ENCODE measurements at regions not wholly inside any gene's neighbourhood (a gene's known extent, or its start where the extent isn't known, plus 50 kb on each side); places are given as distances from the start of the nearest gene placed in this dataset.

DNA sequence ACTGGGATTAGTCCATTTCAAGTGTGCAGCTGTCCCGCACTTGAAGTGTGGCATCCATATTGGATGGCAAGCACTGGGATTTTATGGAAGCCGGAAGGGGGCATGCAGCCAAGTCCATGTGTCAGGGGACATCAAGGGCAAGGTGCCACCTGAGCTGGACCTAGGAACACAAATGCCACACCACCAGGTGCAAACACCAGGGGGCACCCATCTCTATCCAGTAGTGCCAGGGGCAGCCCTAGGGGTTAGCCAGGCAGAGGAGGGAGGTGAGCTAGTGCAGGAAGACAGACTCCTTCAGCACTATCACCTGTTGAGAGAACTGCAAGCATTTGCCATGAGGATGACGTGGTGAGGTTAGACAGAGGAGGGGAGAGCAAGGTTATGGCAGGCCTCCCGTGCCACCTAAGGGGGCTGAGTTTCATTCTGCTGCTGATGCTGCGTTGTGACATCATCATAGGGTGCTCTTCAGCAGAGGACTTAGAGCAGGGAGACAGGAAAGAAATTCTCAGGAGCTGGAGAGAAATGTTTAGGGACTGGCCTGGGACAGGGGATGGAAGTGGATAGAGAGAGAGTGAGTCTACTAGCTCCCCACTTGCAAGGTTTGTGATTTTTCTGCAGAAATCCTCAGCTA is 192.6 kb upstream of the SLC24A3 start:
- H3K4me1 ChIP-seq (ENCODE audit: low read length): no peaks in the 10 kb centered on the region
- no peak overlapping the region for H2AFZ ChIP-seq (ENCODE audit: low read depth, low read length)
- no peaks in the 10 kb centered on the region for H3K9me3 ChIP-seq (ENCODE audit: insufficient read depth, low read length)
- no peak for TF ChIP-seq EZH2phosphoT487 (IDR thresholded peaks at IDR 0.05; ENCODE audit: low read depth)
- TF ChIP-seq, protein P1, sequence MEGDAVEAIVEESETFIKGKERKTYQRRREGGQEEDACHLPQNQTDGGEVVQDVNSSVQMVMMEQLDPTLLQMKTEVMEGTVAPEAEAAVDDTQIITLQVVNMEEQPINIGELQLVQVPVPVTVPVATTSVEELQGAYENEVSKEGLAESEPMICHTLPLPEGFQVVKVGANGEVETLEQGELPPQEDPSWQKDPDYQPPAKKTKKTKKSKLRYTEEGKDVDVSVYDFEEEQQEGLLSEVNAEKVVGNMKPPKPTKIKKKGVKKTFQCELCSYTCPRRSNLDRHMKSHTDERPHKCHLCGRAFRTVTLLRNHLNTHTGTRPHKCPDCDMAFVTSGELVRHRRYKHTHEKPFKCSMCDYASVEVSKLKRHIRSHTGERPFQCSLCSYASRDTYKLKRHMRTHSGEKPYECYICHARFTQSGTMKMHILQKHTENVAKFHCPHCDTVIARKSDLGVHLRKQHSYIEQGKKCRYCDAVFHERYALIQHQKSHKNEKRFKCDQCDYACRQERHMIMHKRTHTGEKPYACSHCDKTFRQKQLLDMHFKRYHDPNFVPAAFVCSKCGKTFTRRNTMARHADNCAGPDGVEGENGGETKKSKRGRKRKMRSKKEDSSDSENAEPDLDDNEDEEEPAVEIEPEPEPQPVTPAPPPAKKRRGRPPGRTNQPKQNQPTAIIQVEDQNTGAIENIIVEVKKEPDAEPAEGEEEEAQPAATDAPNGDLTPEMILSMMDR (IDR thresholded peaks at IDR 0.05; ENCODE audit: low read depth, low read length): peak; percentile 33
- no peak overlapping the region for H3K27ac ChIP-seq (ENCODE audit: low read length)
- no peaks in the 10 kb centered on the region for H3K36me3 ChIP-seq (replicated peaks; ENCODE audit: low read depth, low read length)
- no peaks in the 10 kb centered on the region for H4K20me1 ChIP-seq (ENCODE audit: insufficient read depth, low read length)
- no peak overlapping the region for H3K9ac ChIP-seq (ENCODE audit: low read length)
- H3K27me3 ChIP-seq (ENCODE audit: low read depth, low read length): peaks cover 11% of the 10 kb centered on the region
- H3K4me3 ChIP-seq (ENCODE audit: low read length): no peak overlapping the region
- H3K79me2 ChIP-seq (ENCODE audit: low read length): no peaks in the 10 kb centered on the region
- H3K4me2 ChIP-seq (ENCODE audit: low read length): no peak overlapping the region

DNA sequence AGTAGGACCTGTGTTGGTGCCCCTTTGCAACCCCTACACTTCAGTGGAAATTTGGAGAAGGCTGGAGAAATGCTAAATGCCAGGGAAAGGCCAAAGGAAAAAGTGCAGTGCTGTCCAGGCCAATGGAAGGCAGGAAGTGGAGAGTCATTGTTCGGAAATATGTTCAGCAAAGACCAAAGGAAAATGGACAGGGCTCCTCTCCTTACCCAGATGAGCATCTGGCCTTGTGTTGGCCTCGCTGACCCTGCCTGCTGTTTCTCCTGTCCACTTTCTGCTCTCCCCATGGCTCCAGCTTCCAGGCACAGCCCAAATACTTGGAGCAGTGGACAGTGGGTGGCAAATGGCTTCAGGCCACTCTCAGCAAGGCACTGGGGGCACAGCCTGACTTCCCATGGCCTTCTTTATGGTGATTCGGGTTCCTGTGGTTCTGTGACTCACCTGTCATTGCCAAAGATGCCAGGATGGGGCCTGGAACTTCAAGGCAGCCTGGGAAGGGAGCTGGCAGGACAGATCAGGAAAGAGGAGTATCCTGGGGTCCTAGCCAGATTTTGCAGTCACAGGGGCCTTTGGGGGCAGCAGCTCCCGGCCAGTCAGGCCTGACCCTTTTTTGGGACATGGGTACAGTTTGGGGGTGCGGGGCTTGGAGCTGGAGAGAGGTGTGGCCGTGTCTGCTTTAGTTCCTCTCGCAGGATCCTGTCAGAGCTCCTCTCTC is 190.9 kb upstream of the SLC24A3 start:
- peaks cover 11% of the 10 kb centered on the region for H3K27me3 ChIP-seq (ENCODE audit: low read depth, low read length)
- H3K79me2 ChIP-seq (ENCODE audit: low read length): no peaks in the 10 kb centered on the region
- no peaks in the 10 kb centered on the region for H3K36me3 ChIP-seq (replicated peaks; ENCODE audit: low read depth, low read length)
- H4K20me1 ChIP-seq (ENCODE audit: insufficient read depth, low read length): no peaks in the 10 kb centered on the region
- no peaks in the 10 kb centered on the region for H3K9me3 ChIP-seq (ENCODE audit: insufficient read depth, low read length)
- no peak overlapping the region for H3K4me3 ChIP-seq (ENCODE audit: low read length)
- no peak overlapping the region for H3K27ac ChIP-seq (ENCODE audit: low read length)
- peaks cover 12% of the 10 kb centered on the region for H3K4me1 ChIP-seq (ENCODE audit: low read length)
- TF ChIP-seq, protein P1 (IDR thresholded peaks at IDR 0.05; ENCODE audit: low read depth, low read length): no peak
- no peak for TF ChIP-seq EZH2phosphoT487 (IDR thresholded peaks at IDR 0.05; ENCODE audit: low read depth)
- H3K9ac ChIP-seq (ENCODE audit: low read length): no peak overlapping the region
- H2AFZ ChIP-seq (ENCODE audit: low read depth, low read length): no peak overlapping the region
- no peak overlapping the region for H3K4me2 ChIP-seq (ENCODE audit: low read length)

DNA sequence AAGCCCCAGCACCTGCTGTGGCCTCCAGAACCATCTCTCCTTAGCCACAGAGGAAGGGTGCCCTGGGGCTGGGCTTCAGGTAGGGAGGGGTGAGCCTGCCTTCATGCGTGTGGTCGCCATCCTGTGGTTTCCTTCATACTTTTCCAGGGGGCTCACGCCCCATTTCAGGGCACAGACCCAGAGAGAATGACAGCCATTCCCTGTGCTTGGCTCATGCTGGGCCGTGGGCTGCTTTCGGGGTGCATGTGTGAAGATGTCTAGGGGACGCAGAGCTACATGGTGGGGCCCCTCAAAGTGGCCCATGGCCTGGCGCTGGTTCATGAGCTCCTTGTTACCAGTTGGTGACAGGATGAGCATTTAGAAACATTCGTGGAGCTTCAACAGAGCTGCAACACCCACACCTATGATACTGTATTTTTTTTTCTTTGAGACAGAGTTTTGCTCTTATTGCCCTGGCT is 190.3 kb upstream of the SLC24A3 start:
- H3K27me3 ChIP-seq (ENCODE audit: low read depth, low read length): peaks cover 11% of the 10 kb centered on the region
- H3K4me3 ChIP-seq (ENCODE audit: low read length): no peak overlapping the region
- H3K4me1 ChIP-seq (ENCODE audit: low read length): peaks cover 12% of the 10 kb centered on the region
- no peak overlapping the region for H3K9ac ChIP-seq (ENCODE audit: low read length)
- no peaks in the 10 kb centered on the region for H3K79me2 ChIP-seq (ENCODE audit: low read length)
- no peaks in the 10 kb centered on the region for H4K20me1 ChIP-seq (ENCODE audit: insufficient read depth, low read length)
- no peak overlapping the region for H2AFZ ChIP-seq (ENCODE audit: low read depth, low read length)
- no peak for TF ChIP-seq EZH2phosphoT487 (IDR thresholded peaks at IDR 0.05; ENCODE audit: low read depth)
- TF ChIP-seq, protein P1 (IDR thresholded peaks at IDR 0.05; ENCODE audit: low read depth, low read length): no peak
- H3K36me3 ChIP-seq (replicated peaks; ENCODE audit: low read depth, low read length): no peaks in the 10 kb centered on the region
- no peaks in the 10 kb centered on the region for H3K9me3 ChIP-seq (ENCODE audit: insufficient read depth, low read length)
- H3K4me2 ChIP-seq (ENCODE audit: low read length): no peak overlapping the region
- no peak overlapping the region for H3K27ac ChIP-seq (ENCODE audit: low read length)

DNA sequence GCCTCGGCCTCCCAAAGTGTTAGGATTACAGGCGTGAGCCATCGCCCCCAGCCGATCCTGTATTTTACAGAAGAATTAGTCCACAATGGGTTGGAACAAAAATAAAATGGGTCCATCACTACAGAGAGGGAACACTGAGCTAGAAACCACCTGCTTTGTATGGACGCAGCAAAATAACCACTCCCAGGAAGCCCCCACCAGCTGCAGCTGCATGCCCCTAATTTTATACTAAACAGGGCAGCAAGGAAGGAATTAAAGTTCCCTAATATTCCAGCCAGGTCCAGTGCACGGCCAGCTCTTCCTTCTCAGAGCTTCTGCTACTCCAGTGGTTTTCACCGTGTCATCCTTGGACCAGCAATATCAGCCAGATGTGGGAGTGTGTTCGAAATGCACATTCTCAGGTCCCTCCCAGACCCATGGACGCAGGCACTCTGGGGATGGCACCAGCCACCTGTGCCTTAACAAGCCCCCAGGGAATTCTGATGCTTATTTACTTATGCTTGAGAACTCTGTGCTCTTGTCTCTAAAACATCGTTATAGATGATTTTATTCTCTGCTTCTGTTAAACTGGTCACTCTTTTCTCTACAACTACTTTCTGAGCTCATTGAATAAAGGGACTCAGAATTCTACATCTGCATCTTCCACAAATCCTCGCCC is 189.5 kb upstream of the SLC24A3 start:
- no peak overlapping the region for H3K27ac ChIP-seq (ENCODE audit: low read length)
- peaks cover 11% of the 10 kb centered on the region for H3K27me3 ChIP-seq (ENCODE audit: low read depth, low read length)
- no peak overlapping the region for H3K4me2 ChIP-seq (ENCODE audit: low read length)
- H2AFZ ChIP-seq (ENCODE audit: low read depth, low read length): no peak overlapping the region
- no peaks in the 10 kb centered on the region for H3K79me2 ChIP-seq (ENCODE audit: low read length)
- TF ChIP-seq, protein P1 (IDR thresholded peaks at IDR 0.05; ENCODE audit: low read depth, low read length): no peak
- no peak for TF ChIP-seq EZH2phosphoT487 (IDR thresholded peaks at IDR 0.05; ENCODE audit: low read depth)
- no peaks in the 10 kb centered on the region for H4K20me1 ChIP-seq (ENCODE audit: insufficient read depth, low read length)
- no peak overlapping the region for H3K9ac ChIP-seq (ENCODE audit: low read length)
- peaks cover 12% of the 10 kb centered on the region for H3K4me1 ChIP-seq (ENCODE audit: low read length)
- no peaks in the 10 kb centered on the region for H3K9me3 ChIP-seq (ENCODE audit: insufficient read depth, low read length)
- no peaks in the 10 kb centered on the region for H3K36me3 ChIP-seq (replicated peaks; ENCODE audit: low read depth, low read length)
- H3K4me3 ChIP-seq (ENCODE audit: low read length): no peak overlapping the region

Data from OCI-LY3 (cell line).